Astrocyte of the spinal cord (primary cell): ENCODE measurements at regions not wholly inside any gene's neighbourhood (a gene's known extent, or its start where the extent isn't known, plus 50 kb on each side); places are given as distances from the start of the nearest gene placed in this dataset.

Experiments
- DNase-seq: peaks from one replicate; pipeline ENCODE4 v3.0.0; 2011; ENCODE audit warnings: low read depth, low spot score
- H3K4me3 ChIP-seq: 2 replicates; pipeline ENCODE4 v1.5.1; 2011; ENCODE audit warnings: low read depth, mild to moderate bottlenecking, low read length, moderate library complexity
- CTCF ChIP-seq: IDR thresholded peaks from 2 replicates; pipeline ENCODE4 v1.5.1; 2012; ENCODE audit warnings: low read depth, mild to moderate bottlenecking, low read length, inconsistent platforms
- in situ Hi-C: cut with HindIII; loops from 2 replicates; pipeline ENCODE4 v1.10.0; 2017; ENCODE audit warnings: low sequenced_read_pairs

GRCh38 chr6:170151804-170152123 is 139.1 kb downstream of the DLL1 start:
- in situ Hi-C loops, result no loop called here

GRCh38 chr6:170151321-170151771 is 139.5 kb downstream of the DLL1 start:
- in situ Hi-C loops, result no loop called here
- DNase-seq, result no peak
- no peak for TF ChIP-seq CTCF
- no peak overlapping the region for H3K4me3 ChIP-seq

More at GRCh38 chr6:170151804-170152123, 139.1 kb downstream of the DLL1 start:
- H3K4me3 ChIP-seq, result no peak overlapping the region
- TF ChIP-seq CTCF, result no peak
- no peak for DNase-seq

GRCh38 chr6:170150590-170150945 is 140.3 kb downstream of the DLL1 start:
- DNase-seq, result no peak
- no peak overlapping the region for H3K4me3 ChIP-seq
- no peak for TF ChIP-seq CTCF
- in situ Hi-C loops, result no loop called here

- in situ Hi-C loops, result no loop called here
- no peak for DNase-seq
- no peak for TF ChIP-seq CTCF
- H3K4me3 ChIP-seq, result no peak overlapping the region
Measured at GRCh38 chr6:170149681-170150589, 140.9 kb downstream of the DLL1 start.

GRCh38 chr6:170148709-170149470 is 142.0 kb downstream of the DLL1 start:
- no peak for TF ChIP-seq CTCF
- no peak for DNase-seq
- no peak overlapping the region for H3K4me3 ChIP-seq
- in situ Hi-C loops, result no loop called here

GRCh38 chr6:170147832-170148708 is 142.8 kb downstream of the DLL1 start:
- DNase-seq, result no peak
- no peak for TF ChIP-seq CTCF
- H3K4me3 ChIP-seq, result no peak overlapping the region
- in situ Hi-C loops, result no loop called here
